ENCODE measurements at regions not wholly inside any gene's neighbourhood (a gene's known extent, or its start where the extent isn't known, plus 50 kb on each side); places are given as distances from the start of the nearest gene placed in this dataset.
"Not testable (repeated sequence)": the region's sequence is repeated elsewhere in the genome, so short reads cannot be mapped to it uniquely, and the experiment has no call there.

GRCh38 chr4:173475751-173476150 is 54.3 kb downstream of the HAND2 start:
- DNase-seq = no peak

- DNase-seq = no peak
Measured at GRCh38 chr4:173469622-173470021, 60.4 kb downstream of the HAND2 start.

GRCh38 chr4:173468314-173468713 is 61.7 kb downstream of the HAND2 start:
- DNase-seq = no peak

GRCh38 chr4:173466101-173466500 is 63.9 kb downstream of the HAND2 start:
- peak; percentile 58 for DNase-seq

- DNase-seq = no peak
Measured at GRCh38 chr4:173464481-173464880, 65.5 kb downstream of the HAND2 start.

GRCh38 chr4:173463816-173464215 is 64.9 kb upstream of the SCRG1 start:
- DNase-seq = no peak

GRCh38 chr4:173461170-173461569 is 62.3 kb upstream of the SCRG1 start:
- DNase-seq = peak; percentile 38

- DNase-seq = no peak
Measured at GRCh38 chr4:173459857-173460256, 60.9 kb upstream of the SCRG1 start.

GRCh38 chr4:173457893-173458292 is 59.0 kb upstream of the SCRG1 start:
- no peak for DNase-seq

GRCh38 chr4:173451435-173451834 is 52.5 kb upstream of the SCRG1 start:
- DNase-seq = not testable (repeated sequence)

GRCh38 chr4:173450281-173450680 is 51.4 kb upstream of the SCRG1 start:
- DNase-seq = no peak

GRCh38 chr4:173449380-173449717 is 50.4 kb upstream of the SCRG1 start:
- no peak for DNase-seq

GRCh38 chr4:173448608-173449379 is 49.9 kb upstream of the SCRG1 start:
- DNase-seq = peak; percentile 66

Measured in fibroblast of upper back skin (primary cell).